ENCODE measurements at regions not wholly inside any gene's neighbourhood (a gene's known extent, or its start where the extent isn't known, plus 50 kb on each side); places are given as distances from the start of the nearest gene placed in this dataset.
"Not testable (repeated sequence)": the region's sequence is repeated elsewhere in the genome, so short reads cannot be mapped to it uniquely, and the experiment has no call there.

DNA sequence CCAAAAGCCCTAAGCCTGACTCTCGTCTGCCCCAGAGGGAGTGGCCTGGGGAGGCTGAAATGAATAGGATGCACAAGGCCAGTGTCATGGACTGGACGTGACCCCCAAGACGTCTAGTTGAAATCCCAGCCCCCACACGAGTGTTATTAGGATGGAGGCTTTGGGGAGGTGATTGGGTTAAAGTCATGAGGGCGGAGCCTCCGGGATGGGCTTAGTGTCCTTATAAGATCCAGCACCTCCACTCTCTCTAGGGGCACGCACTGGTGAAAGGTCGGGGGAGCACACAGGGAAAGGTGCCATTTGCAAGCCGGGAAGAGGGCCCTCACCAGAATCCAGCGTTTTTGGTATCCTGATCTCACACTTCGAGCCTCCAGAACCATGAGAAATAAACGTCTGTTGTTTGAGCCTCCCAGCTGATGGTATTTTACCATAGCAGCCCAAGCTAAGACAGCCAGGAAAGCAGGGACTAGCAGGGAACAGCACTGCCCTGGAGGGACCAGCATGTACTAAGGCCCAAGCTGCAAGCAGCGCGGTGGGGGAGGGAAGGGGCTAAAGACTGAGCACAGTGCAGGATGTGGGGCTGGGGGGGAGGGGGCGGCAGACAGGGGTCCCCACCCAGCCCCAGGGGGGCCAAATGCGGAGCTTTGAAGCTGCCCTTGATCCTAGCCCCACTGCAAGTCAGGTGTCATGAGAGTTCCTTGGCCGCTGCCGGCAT is 78.3 kb upstream of the NCOR2 start:
- no peak for DNase-seq (ENCODE audit: low spot score)
- in situ Hi-C loops (cut with MboI; ENCODE audit: low pct_unique_long_range_greater_than_20kb, low sequenced_read_pairs, unreplicated experiment): no loop called here
- TF ChIP-seq, protein P1, sequence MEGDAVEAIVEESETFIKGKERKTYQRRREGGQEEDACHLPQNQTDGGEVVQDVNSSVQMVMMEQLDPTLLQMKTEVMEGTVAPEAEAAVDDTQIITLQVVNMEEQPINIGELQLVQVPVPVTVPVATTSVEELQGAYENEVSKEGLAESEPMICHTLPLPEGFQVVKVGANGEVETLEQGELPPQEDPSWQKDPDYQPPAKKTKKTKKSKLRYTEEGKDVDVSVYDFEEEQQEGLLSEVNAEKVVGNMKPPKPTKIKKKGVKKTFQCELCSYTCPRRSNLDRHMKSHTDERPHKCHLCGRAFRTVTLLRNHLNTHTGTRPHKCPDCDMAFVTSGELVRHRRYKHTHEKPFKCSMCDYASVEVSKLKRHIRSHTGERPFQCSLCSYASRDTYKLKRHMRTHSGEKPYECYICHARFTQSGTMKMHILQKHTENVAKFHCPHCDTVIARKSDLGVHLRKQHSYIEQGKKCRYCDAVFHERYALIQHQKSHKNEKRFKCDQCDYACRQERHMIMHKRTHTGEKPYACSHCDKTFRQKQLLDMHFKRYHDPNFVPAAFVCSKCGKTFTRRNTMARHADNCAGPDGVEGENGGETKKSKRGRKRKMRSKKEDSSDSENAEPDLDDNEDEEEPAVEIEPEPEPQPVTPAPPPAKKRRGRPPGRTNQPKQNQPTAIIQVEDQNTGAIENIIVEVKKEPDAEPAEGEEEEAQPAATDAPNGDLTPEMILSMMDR (IDR thresholded peaks at IDR 0.05; ENCODE audit: extremely low read depth, insufficient read depth, missing control alignments): no peak

DNA sequence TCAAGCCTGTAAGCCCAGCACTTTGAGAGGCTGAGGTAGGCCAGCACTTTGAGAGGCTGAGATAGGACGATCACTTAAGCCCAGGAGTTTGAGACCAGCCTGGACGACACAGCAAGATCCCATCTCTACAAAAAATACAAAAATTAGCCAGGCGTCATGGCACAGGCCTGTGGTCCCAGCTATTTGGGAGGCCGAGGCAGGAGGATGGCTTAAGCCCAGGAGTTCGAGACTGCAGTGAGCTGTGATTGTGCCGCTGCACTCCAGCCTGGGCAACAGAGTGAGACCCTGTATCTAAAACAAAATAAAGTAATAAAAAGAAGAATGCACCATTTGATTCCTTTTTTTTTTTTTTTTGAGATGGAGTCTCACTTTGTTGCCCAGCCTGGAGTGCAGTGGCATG is 76.4 kb upstream of the NCOR2 start:
- in situ Hi-C loops (cut with MboI; ENCODE audit: low pct_unique_long_range_greater_than_20kb, low sequenced_read_pairs, unreplicated experiment); DNase-seq (ENCODE audit: low spot score): not testable (repeated sequence)

DNA sequence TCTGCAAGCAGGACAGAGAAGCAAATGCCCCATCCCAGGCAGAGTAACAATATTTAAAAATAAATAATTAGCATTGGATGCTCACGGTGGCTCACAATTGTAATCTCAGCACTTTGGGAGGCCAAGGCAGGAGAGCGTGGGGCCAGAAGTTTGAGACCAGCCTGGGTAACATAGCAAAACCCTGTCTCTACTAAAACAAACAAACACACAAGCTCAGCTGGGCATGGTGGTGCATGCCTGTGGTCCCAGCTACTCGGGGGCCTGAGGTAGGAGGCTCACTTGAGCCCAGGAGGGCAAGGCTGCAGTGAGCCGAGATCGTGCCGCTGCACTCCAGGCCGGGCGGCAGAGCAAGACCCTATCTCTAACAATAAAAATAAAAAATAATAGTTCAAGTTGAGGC is 74.7 kb upstream of the NCOR2 start:
- in situ Hi-C loops (cut with MboI; ENCODE audit: low pct_unique_long_range_greater_than_20kb, low sequenced_read_pairs, unreplicated experiment): no loop called here
- DNase-seq (ENCODE audit: low spot score): no peak
- TF ChIP-seq, protein P1 (IDR thresholded peaks at IDR 0.05; ENCODE audit: extremely low read depth, insufficient read depth, missing control alignments): no peak

DNA sequence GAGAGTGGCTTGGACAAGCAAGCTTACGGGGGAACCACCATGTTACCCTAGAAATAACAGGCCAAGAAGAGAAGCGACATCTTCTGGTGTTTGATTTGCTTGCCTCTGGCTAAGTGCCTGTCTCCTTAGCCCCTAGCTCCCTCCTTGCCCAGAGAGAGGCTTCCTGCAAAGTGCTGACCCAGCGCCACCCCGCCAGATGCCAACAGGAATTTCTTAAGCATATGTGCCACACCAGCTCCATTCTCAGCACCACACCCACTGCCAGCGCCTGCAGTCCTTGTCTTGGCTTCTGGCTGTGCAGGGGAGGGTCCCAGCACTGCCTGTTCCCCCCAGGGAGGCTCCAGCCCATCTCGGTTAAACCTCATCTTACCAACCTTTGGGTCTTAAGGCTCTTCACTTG is 74.2 kb upstream of the NCOR2 start:
- DNase-seq (ENCODE audit: low spot score): no peak
- TF ChIP-seq, protein P1 (IDR thresholded peaks at IDR 0.05; ENCODE audit: extremely low read depth, insufficient read depth, missing control alignments): no peak
- in situ Hi-C loops (cut with MboI; ENCODE audit: low pct_unique_long_range_greater_than_20kb, low sequenced_read_pairs, unreplicated experiment): no loop called here

DNA sequence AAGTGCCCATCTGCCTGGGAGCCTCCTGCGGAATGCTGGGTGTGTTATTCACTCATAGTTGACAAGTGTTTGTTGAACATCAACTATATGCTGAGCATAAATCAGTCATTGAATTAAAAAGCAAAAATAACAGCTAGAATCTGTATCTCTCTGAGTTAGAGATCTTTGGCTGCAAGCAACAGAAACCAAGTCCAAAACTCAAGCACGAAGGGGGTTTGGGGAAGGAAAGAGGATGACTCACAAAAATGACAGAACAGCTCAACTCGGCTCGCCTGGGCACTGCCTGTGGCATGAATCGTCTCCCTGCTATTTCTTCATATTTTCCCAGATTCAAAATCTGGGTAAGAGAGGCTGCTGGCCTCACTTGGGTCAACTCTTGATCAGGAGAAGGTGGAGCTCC is 72.6 kb upstream of the NCOR2 start:
- TF ChIP-seq, protein P1 (IDR thresholded peaks at IDR 0.05; ENCODE audit: extremely low read depth, insufficient read depth, missing control alignments): no peak
- no peak for DNase-seq (ENCODE audit: low spot score)
- in situ Hi-C loops (cut with MboI; ENCODE audit: low pct_unique_long_range_greater_than_20kb, low sequenced_read_pairs, unreplicated experiment): no loop called here

DNA sequence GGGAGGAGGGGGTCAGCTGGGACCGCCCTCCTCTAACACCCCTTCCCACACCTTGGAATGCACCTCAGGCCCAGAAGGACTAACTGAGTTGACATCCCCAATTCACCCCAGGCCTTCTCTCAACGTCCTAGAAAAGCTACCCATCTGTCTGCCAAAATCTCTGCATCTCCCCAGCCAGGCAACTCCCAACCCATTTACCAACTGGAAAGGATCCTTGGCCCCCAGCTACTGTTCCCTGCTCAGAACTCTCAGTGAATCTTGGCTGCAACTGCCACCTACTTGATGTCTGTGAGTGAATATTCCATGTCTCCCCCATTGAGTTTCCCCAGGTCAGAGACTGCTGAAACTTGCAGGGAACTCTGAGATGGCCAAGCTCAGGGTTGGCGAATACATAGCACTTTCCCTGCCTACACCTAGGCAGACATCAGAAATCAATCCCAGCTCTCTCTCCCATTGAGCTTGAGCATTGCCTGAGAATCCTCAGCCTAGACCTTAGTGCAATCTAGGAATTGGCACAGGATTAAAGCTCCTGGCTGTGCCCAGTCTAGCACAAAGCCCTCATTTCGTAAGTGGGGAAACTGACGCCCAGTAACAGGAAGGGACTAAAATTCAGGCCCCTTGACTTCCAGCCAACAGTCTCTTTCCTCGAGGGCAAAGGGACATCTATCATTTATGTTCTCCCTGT is 71.9 kb upstream of the NCOR2 start:
- in situ Hi-C loops (cut with MboI; ENCODE audit: low pct_unique_long_range_greater_than_20kb, low sequenced_read_pairs, unreplicated experiment): no loop called here
- no peak for DNase-seq (ENCODE audit: low spot score)
- TF ChIP-seq, protein P1 (IDR thresholded peaks at IDR 0.05; ENCODE audit: extremely low read depth, insufficient read depth, missing control alignments): no peak

DNA sequence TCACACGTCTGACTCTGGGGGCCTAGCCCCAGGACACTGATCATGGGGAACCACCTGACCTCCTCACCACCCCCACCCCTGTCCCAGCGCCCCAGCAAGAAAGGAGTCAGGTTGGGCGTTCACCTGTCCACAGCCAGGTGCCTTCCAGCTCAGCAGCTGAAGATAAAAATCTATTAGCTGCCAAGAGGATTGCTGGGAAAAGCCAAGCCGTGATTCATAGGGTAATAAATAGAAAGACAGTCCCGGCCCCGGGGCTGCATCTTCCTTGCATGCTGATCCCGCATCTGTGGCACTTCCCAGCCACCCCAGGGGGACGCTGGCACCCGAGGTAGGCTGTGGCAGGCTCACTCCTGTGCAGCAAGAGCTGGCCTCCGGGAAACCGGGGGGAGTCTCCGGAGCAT is 70.2 kb upstream of the NCOR2 start:
- DNase-seq (ENCODE audit: low spot score): no peak
- in situ Hi-C loops (cut with MboI; ENCODE audit: low pct_unique_long_range_greater_than_20kb, low sequenced_read_pairs, unreplicated experiment): no loop called here
- TF ChIP-seq, protein P1 (IDR thresholded peaks at IDR 0.05; ENCODE audit: extremely low read depth, insufficient read depth, missing control alignments): no peak

Data from GM13977 (cell line).